HG02884 (cell line): ENCODE measurements at regions not wholly inside any gene's neighbourhood (a gene's known extent, or its start where the extent isn't known, plus 50 kb on each side); places are given as distances from the start of the nearest gene placed in this dataset.

Source experiments
- ATAC-seq: cut with Tn5 transposase; IDR thresholded peaks from one replicate; pipeline ENCODE4 v1.9.1; 2021; ENCODE audit warnings: mild to moderate bottlenecking, moderate library complexity; ENCODE audit not compliant: unreplicated experiment

- no peak for ATAC-seq
Observed at GRCh38 chr2:133716166-133716565, 147.9 kb upstream of the NCKAP5 start.

DNA sequence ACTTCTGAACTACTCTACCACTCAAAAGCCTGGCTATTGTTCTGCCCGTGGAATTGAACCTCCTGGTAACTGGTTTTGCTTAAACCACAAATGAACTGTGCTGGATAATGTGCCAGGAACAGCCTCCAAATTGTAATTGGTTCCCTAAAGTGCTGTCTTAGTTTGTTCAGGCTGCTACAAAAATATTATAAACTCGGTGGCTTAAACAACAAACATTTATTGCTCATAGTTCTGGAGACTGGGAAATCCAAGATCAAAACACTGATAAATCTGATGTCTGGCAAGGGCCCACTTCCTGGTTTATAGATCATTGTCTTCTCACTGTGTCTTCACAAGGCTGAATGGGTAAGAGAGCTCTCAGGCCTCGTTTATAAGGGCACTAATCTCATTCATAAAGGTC is 149.2 kb upstream of the NCKAP5 start:
- ATAC-seq, result no peak

DNA sequence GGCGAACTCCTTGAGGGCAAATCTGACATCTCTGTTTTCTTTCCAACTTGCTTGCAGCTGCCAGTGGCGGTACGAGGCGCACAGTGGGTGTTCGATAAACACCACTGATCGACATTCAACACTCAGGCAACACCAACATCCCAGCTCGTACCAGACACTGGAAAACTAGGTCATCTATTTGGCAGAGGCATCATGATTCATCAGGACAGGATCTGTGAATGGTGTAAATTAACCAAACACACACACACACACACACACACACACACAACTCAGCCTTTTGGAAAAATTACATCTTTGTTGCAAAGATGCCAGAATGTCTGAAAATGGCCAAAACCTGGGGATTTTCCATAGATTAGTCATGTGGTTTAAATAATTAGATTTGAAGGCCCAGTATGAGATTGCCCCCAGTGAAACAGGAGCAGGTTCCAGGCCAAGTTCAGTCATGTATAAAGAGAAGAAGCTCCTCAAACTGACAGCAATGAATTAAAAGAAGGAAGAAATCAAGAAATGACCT is 150.5 kb upstream of the NCKAP5 start:
- ATAC-seq, result no peak

DNA sequence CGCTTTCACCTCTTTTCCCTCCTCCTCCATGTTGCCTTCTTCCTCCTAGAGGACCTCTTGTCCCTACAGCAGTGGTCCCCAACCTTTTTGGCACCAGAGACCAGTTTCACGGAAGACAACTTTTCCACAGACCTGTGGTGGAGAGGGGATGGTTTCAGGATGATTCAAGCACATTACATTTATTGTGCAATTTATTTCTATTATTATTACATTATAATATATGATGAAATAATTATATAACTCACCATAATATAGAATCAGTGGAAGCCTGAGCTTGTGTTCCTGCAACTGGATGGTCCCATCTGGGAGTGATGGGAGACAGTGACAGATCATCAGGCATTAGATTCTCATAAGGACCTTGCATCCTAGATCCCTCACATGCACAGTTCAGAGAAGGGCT is 152.2 kb upstream of the NCKAP5 start:
- ATAC-seq, result no peak

- no peak for ATAC-seq
Observed at GRCh38 chr2:133721118-133721517, 152.9 kb upstream of the NCKAP5 start.

DNA sequence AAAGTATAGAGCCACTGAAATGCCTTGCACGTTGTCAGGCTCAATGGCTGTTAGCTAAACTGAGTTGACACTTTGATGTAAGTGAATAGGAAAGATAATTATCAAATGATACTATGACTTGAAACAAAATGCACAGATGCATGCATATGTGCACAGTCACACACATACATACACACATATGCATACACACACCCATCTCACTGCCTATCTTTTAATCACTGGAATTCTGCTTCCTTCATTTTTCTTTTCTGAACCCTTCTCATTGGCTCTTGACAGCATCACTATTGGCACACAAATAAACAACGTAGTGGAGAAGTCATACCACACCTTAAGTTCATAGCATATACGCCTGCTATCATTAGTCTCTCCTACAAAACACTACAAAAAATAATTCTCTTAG is 154.9 kb upstream of the NCKAP5 start:
- no peak for ATAC-seq

- no peak for ATAC-seq
Observed at GRCh38 chr2:133726973-133727372, 158.7 kb upstream of the NCKAP5 start.

GRCh38 chr2:133732059-133732458 is 163.8 kb upstream of the NCKAP5 start:
- ATAC-seq, result no peak

GRCh38 chr2:133732982-133733900 is 165.0 kb upstream of the NCKAP5 start:
- ATAC-seq, result no peak

DNA sequence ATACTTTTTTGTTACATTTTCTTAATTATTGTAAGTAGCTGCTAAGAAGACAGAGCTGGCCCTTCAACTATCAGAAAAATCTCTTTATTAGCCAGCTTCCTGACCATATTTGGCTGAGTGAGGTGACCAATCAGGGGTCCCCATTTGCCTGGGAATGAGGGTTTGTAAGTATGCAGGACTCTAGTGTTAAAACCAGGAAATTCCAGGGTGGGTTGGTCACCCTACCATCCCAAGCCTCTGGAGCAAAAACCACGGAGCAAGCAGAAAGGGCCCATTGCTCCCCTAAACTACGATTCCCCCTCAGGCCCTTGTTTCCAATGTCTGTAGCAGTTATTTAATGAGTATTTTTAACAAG is 165.6 kb upstream of the NCKAP5 start:
- ATAC-seq, result no peak

DNA sequence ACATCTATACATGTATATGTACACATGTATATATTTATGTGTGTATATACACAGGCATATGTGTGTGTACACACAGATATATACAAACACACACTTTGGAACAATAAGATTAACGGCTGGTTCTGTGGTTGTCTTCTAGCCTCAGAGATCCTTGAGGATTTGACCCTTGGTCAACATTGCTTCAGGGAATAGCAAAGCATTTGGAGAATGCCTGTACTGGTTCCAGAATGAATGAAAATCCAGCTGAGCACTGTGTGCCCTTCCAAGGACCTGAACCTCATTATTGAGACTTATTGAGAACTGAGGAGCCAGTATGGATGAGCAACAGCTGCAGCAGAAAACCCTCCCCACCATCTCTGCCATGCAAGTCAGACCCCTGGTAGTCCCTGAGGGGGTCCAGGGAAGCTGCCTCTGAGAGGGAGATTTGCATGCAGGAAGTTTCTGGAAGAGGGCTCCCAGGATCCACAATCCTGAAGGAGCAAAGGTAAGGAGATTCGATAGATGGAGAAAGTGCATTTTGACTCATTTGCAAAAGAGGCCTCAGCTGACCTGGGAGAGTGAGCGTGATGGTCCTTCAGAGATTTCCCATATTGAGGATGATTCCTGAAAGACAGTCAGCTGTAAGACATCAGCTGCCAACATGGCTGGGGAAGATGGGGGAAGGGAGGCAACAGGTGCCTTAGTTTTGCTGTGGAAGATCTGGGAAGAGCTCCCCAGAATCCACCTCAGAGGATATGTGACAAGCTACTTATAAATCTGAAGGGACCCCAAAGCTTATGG is 166.6 kb upstream of the NCKAP5 start:
- no peak for ATAC-seq

DNA sequence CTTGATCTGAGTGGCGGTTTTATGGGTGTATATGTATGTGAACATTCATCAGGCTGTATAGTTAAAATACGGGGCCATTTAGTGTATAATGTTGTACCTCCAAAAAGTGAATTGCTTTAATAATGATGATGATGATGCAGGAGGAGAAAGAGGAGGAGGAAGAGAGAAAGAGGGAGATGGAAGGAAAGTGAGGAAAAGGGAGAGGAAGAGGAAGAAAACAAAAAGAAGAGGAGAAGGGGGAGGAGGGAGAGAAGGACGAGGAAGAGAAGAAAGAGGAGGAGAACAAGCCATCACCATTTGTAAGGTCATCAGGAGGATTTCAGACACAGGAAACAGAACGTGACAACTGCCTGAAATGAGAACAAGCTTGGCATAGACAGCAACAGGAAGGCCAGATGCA is 168.4 kb upstream of the NCKAP5 start:
- ATAC-seq, result no peak

DNA sequence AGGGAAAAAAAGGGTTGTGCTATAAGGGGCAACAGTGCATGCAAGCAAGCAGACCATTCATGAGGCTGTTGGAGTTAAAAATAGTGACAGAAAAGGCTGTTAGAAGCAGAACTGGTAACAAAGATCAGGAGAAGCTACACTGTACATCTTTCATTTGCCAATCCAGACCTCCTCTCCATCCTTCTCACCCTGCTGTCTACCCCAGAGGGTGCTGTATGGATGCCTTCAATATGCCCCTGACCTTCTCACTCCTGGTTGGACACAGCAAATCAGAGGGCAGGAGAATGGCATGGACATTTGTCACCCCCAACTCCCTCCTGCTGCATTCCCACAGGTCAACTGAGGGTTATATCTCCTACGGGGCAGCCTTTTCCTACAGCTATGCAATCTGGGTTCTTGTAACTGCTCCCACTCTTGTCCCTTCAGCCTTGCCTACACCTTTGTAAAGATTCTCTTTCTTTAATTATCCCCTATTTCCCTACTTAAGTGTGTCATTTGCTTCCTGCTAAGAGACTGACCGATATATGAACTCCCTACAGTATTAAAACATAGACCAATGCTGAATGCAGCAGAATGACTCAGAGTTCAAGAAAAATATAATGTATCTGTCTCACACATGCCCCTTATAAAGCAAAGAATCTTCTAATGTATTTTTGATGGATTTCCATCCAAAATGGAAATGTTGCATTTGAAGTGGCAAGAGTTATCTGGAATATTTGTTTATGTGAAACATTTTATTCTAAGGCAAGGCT is 169.2 kb upstream of the NCKAP5 start:
- no peak for ATAC-seq

DNA sequence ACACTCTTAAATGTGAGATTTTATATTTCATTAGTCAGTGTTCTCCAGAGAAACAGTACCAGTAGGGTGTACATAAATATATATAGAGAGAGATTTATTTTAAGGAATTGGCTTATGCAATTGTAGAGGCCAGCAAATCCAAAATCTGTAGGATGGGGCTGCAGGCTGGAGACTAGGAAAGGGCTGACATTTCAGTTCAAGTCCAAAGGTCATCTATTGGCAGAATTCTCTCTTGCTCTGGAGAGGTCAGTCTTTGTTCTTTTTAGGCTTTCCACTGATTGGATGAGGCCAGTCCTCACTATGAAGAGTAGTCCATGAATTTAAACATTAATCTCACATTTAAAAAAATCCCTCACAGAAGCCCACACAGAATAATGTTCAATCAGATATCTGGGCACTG is 170.8 kb upstream of the NCKAP5 start:
- ATAC-seq, result no peak

- no peak for ATAC-seq
Observed at GRCh38 chr2:133740500-133740899, 172.2 kb upstream of the NCKAP5 start.

- no peak for ATAC-seq
Observed at GRCh38 chr2:133748007-133748700, 179.9 kb upstream of the NCKAP5 start.

DNA sequence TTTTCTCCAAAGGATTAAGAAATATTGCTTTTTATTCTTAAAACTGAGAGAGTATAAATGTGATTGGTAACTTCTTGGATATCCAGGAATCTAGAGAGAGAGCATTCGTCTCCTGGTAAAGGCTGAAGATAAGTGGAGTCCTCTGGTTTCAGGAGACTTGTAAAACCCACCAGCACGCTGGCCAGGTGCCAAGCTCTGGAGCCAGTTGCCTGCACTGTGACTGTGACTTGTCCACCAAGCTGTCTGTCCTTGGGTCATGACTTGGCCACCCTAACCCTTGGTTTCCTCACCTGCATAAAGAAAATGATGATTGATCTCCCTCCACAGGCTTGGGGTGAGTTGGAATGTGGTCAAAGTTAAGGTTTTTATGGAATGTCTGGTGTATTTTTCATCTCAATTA is 185.4 kb upstream of the NCKAP5 start:
- ATAC-seq, result no peak

- ATAC-seq, result no peak
Observed at GRCh38 chr2:133755480-133756300, 187.4 kb upstream of the NCKAP5 start.

- no peak for ATAC-seq
Observed at GRCh38 chr2:133756833-133757232, 188.6 kb upstream of the NCKAP5 start.

DNA sequence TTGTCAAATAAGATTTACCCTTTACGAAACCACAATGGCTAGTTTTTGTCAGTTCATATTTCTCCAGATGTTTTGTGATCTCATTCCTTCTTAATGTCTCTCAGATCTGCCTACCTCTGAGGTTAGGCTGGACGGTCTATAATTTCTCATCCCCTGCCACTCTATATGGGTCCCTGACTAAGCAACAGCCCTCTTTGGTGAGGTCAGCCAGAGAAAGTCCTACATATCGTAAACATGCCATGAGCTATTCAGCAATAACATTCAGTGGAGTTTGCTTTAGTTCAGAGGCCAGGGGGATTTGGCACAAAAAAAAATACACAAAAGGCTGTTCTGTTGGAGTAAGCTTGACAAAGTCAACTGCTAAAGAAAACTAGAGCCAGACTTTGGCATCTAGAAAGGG is 192.1 kb upstream of the NCKAP5 start:
- no peak for ATAC-seq
